ENCODE measurements at regions not wholly inside any gene's neighbourhood (a gene's known extent, or its start where the extent isn't known, plus 50 kb on each side); places are given as distances from the start of the nearest gene placed in this dataset.
"Not testable (repeated sequence)": the region's sequence is repeated elsewhere in the genome, so short reads cannot be mapped to it uniquely, and the experiment has no call there.

- TF ChIP-seq CTCF (IDR thresholded peaks at IDR 0.05; ENCODE audit: insufficient read depth, low read length, poor library complexity, severe bottlenecking); EZH2phosphoT487 (conservative IDR thresholded peaks at IDR 0.05; ENCODE audit: low read length): not testable (repeated sequence)
These were observed 401.7 kb downstream of the IRX2 start for GRCh38 chr5:2349768-2350167.
